ENCODE measurements at regions not wholly inside any gene's neighbourhood (a gene's known extent, or its start where the extent isn't known, plus 50 kb on each side); places are given as distances from the start of the nearest gene placed in this dataset.

GRCh38 chr20:10883166-10883565 lies 209.4 kb upstream of the JAG1 start:
- no peaks in the 10 kb centered on the region for H3K4me1 ChIP-seq (ENCODE audit: control insufficient read depth in 2 of 2, insufficient read depth in 2 of 2, low read length in 2 of 2)
- no peak for DNase-seq (ENCODE audit: low read depth in 6 of 9, low spot score in 9 of 9)
- H3K36me3 ChIP-seq (ENCODE audit: control insufficient read depth in 2 of 2, insufficient read depth in 2 of 2, low read length in 1 of 2), result no peaks in the 10 kb centered on the region
- no peak overlapping the region for H3K4me3 ChIP-seq (ENCODE audit: low read length in 2 of 2)
- H3K27ac ChIP-seq (ENCODE audit: low read depth in 1 of 2, low read length in 1 of 2), result no peak overlapping the region
- H3K9me3 ChIP-seq (ENCODE audit: control insufficient read depth in 2 of 2, insufficient read depth in 1 of 2, low read length in 1 of 2), result no peaks in the 10 kb centered on the region
- WGBS, result 60% methylated on average over 3 of the region's 3 CpGs
- H3K27me3 ChIP-seq (ENCODE audit: control insufficient read depth in 2 of 2, insufficient read depth in 1 of 2, low read length in 1 of 2), result no peaks in the 10 kb centered on the region

DNA sequence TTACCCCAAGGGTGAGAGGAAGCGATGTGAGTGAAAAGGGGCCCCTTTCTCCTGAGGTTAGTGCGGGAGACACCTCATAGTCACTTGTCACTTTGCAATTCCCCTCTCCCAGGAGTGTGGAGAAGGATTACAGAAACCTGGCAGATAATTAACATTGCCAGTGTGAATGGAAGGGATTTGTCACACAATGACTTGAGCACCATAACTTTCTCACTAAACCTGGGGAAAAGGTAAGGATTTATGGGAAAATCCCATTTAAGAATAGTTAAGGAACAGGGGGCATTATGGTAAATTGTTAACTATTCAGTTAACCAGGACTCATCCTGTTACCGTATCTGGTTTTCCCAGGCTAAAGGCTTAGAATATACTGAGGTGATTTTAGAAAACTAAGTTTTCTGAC lies 219.5 kb upstream of the JAG1 start:
- Histone ChIP-seq H3K36me3 (ENCODE audit: control insufficient read depth in 2 of 2, insufficient read depth in 2 of 2, low read length in 1 of 2) (no peaks in the 10 kb centered on the region), H3K27me3 (ENCODE audit: control insufficient read depth in 2 of 2, insufficient read depth in 1 of 2, low read length in 1 of 2) (no peaks in the 10 kb centered on the region), H3K4me1 (ENCODE audit: control insufficient read depth in 2 of 2, insufficient read depth in 2 of 2, low read length in 2 of 2) (no peaks in the 10 kb centered on the region), H3K27ac (ENCODE audit: low read depth in 1 of 2, low read length in 1 of 2) (no peak overlapping the region), H3K4me3 (ENCODE audit: low read length in 2 of 2) (no peak overlapping the region), H3K9me3 (ENCODE audit: control insufficient read depth in 2 of 2, insufficient read depth in 1 of 2, low read length in 1 of 2) (no peaks in the 10 kb centered on the region)
- 92% methylated on average over 3 of the region's 3 CpGs for WGBS
- no peak for DNase-seq (ENCODE audit: low read depth in 6 of 9, low spot score in 9 of 9)

- 91% methylated on average over 1 of the region's 1 CpG for WGBS
- Histone ChIP-seq H3K4me1 (ENCODE audit: control insufficient read depth in 2 of 2, insufficient read depth in 2 of 2, low read length in 2 of 2) (no peaks in the 10 kb centered on the region), H3K27me3 (ENCODE audit: control insufficient read depth in 2 of 2, insufficient read depth in 1 of 2, low read length in 1 of 2) (no peaks in the 10 kb centered on the region), H3K4me3 (ENCODE audit: low read length in 2 of 2) (no peak overlapping the region), H3K27ac (ENCODE audit: low read depth in 1 of 2, low read length in 1 of 2) (no peak overlapping the region), H3K9me3 (ENCODE audit: control insufficient read depth in 2 of 2, insufficient read depth in 1 of 2, low read length in 1 of 2) (no peaks in the 10 kb centered on the region), H3K36me3 (ENCODE audit: control insufficient read depth in 2 of 2, insufficient read depth in 2 of 2, low read length in 1 of 2) (no peaks in the 10 kb centered on the region)
- no peak for DNase-seq (ENCODE audit: low read depth in 6 of 9, low spot score in 9 of 9)
These were observed 223.5 kb upstream of the JAG1 start for GRCh38 chr20:10897336-10897735.

DNA sequence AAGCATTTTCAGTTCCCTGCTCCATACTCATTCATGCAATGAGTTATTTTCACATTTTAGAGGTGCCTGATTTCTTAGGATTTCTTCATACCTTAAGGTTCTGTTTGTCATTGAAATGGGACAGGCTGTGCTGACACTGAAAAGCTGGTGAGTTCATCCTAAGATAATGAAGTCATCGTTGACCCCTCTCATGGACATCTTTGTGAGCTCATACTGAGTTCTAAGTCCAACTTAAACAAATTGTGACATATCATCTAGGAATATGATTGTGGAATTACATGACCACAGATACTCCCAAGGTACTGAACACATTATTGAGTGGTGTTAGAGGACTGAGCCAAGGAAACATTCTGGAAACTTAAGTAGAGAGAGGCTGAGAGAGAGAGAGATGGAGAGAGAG lies 224.8 kb upstream of the JAG1 start:
- DNase-seq (ENCODE audit: low read depth in 6 of 9, low spot score in 9 of 9), result no peak
- Histone ChIP-seq H3K36me3 (ENCODE audit: control insufficient read depth in 2 of 2, insufficient read depth in 2 of 2, low read length in 1 of 2) (no peaks in the 10 kb centered on the region), H3K9me3 (ENCODE audit: control insufficient read depth in 2 of 2, insufficient read depth in 1 of 2, low read length in 1 of 2) (no peaks in the 10 kb centered on the region), H3K27ac (ENCODE audit: low read depth in 1 of 2, low read length in 1 of 2) (no peak overlapping the region), H3K27me3 (ENCODE audit: control insufficient read depth in 2 of 2, insufficient read depth in 1 of 2, low read length in 1 of 2) (no peaks in the 10 kb centered on the region), H3K4me3 (ENCODE audit: low read length in 2 of 2) (no peak overlapping the region), H3K4me1 (ENCODE audit: control insufficient read depth in 2 of 2, insufficient read depth in 2 of 2, low read length in 2 of 2) (no peaks in the 10 kb centered on the region)
- WGBS, result 91% methylated on average over 1 of the region's 1 CpG

DNA sequence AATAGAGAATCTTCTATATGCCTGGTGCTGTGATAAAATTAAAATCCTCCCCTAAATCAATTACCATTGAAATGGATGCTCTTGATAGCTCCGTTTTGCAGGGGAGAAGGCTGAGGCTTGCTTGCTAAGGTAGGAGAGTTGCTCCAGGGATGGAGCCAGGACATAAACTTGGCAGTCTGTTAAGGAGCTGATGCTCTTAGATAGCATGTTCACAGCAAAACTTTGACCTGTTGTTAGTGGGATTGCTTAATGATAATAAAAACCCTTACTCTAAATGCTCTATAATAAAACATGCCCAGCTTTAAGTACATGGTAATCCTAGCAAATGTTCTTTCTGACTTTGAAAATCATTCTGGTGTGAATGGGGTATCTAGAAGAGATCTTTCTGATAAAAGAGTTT lies 228.4 kb upstream of the JAG1 start:
- 88% methylated on average over 1 of the region's 1 CpG for WGBS
- DNase-seq (ENCODE audit: low read depth in 6 of 9, low spot score in 9 of 9), result no peak
- Histone ChIP-seq H3K4me3 (ENCODE audit: low read length in 2 of 2) (no peak overlapping the region), H3K27ac (ENCODE audit: low read depth in 1 of 2, low read length in 1 of 2) (no peak overlapping the region), H3K4me1 (ENCODE audit: control insufficient read depth in 2 of 2, insufficient read depth in 2 of 2, low read length in 2 of 2) (no peaks in the 10 kb centered on the region), H3K27me3 (ENCODE audit: control insufficient read depth in 2 of 2, insufficient read depth in 1 of 2, low read length in 1 of 2) (no peaks in the 10 kb centered on the region), H3K36me3 (ENCODE audit: control insufficient read depth in 2 of 2, insufficient read depth in 2 of 2, low read length in 1 of 2) (no peaks in the 10 kb centered on the region), H3K9me3 (ENCODE audit: control insufficient read depth in 2 of 2, insufficient read depth in 1 of 2, low read length in 1 of 2) (no peaks in the 10 kb centered on the region)

- Histone ChIP-seq H3K4me3 (ENCODE audit: low read length in 2 of 2) (no peak overlapping the region), H3K9me3 (ENCODE audit: control insufficient read depth in 2 of 2, insufficient read depth in 1 of 2, low read length in 1 of 2) (no peaks in the 10 kb centered on the region), H3K4me1 (ENCODE audit: control insufficient read depth in 2 of 2, insufficient read depth in 2 of 2, low read length in 2 of 2) (no peaks in the 10 kb centered on the region), H3K27me3 (ENCODE audit: control insufficient read depth in 2 of 2, insufficient read depth in 1 of 2, low read length in 1 of 2) (no peaks in the 10 kb centered on the region), H3K27ac (ENCODE audit: low read depth in 1 of 2, low read length in 1 of 2) (no peak overlapping the region), H3K36me3 (ENCODE audit: control insufficient read depth in 2 of 2, insufficient read depth in 2 of 2, low read length in 1 of 2) (no peaks in the 10 kb centered on the region)
- WGBS, result 85% methylated on average over 1 of the region's 1 CpG
- DNase-seq (ENCODE audit: low read depth in 6 of 9, low spot score in 9 of 9), result no peak
These were observed 228.9 kb upstream of the JAG1 start for GRCh38 chr20:10902576-10903282.

DNA sequence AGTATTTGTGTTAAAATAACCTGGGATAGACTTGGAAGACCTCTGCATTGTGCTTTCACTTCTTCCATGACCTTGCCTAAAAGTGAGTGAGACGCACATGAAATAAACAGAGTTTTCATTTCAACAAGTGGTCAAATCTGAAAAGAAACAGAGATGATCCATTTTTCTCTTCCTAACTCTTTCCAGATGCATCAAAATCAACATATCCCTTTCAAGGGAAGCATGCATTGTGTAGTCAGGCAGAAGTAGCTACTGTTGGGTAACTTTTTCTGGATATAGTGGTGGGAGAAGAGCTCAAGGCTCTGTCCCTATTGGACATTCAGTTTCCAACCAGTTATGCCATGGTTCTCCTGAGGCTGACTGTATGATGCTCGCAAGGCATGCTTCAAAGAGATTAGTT lies 233.0 kb upstream of the JAG1 start:
- H3K9me3 ChIP-seq (ENCODE audit: control insufficient read depth in 2 of 2, insufficient read depth in 1 of 2, low read length in 1 of 2), result no peaks in the 10 kb centered on the region
- no peaks in the 10 kb centered on the region for H3K4me1 ChIP-seq (ENCODE audit: control insufficient read depth in 2 of 2, insufficient read depth in 2 of 2, low read length in 2 of 2)
- H3K27me3 ChIP-seq (ENCODE audit: control insufficient read depth in 2 of 2, insufficient read depth in 1 of 2, low read length in 1 of 2), result no peaks in the 10 kb centered on the region
- no peak overlapping the region for H3K4me3 ChIP-seq (ENCODE audit: low read length in 2 of 2)
- WGBS, result 92% methylated on average over 2 of the region's 2 CpGs
- no peaks in the 10 kb centered on the region for H3K36me3 ChIP-seq (ENCODE audit: control insufficient read depth in 2 of 2, insufficient read depth in 2 of 2, low read length in 1 of 2)
- no peak for DNase-seq (ENCODE audit: low read depth in 6 of 9, low spot score in 9 of 9)
- H3K27ac ChIP-seq (ENCODE audit: low read depth in 1 of 2, low read length in 1 of 2), result no peak overlapping the region

GRCh38 chr20:10909803-10910202 lies 236.0 kb upstream of the JAG1 start:
- Histone ChIP-seq H3K36me3 (ENCODE audit: control insufficient read depth in 2 of 2, insufficient read depth in 2 of 2, low read length in 1 of 2) (no peaks in the 10 kb centered on the region), H3K4me1 (ENCODE audit: control insufficient read depth in 2 of 2, insufficient read depth in 2 of 2, low read length in 2 of 2) (no peaks in the 10 kb centered on the region), H3K27ac (ENCODE audit: low read depth in 1 of 2, low read length in 1 of 2) (no peak overlapping the region), H3K4me3 (ENCODE audit: low read length in 2 of 2) (no peak overlapping the region), H3K27me3 (ENCODE audit: control insufficient read depth in 2 of 2, insufficient read depth in 1 of 2, low read length in 1 of 2) (no peaks in the 10 kb centered on the region), H3K9me3 (ENCODE audit: control insufficient read depth in 2 of 2, insufficient read depth in 1 of 2, low read length in 1 of 2) (no peaks in the 10 kb centered on the region)
- DNase-seq (ENCODE audit: low read depth in 6 of 9, low spot score in 9 of 9), result no peak

GRCh38 chr20:10910535-10911178 lies 236.9 kb upstream of the JAG1 start:
- no peak overlapping the region for H3K4me3 ChIP-seq (ENCODE audit: low read length in 2 of 2)
- no peak for DNase-seq (ENCODE audit: low read depth in 6 of 9, low spot score in 9 of 9)
- WGBS, result 67% methylated on average over 12 of the region's 12 CpGs
- no peaks in the 10 kb centered on the region for H3K36me3 ChIP-seq (ENCODE audit: control insufficient read depth in 2 of 2, insufficient read depth in 2 of 2, low read length in 1 of 2)
- no peaks in the 10 kb centered on the region for H3K27me3 ChIP-seq (ENCODE audit: control insufficient read depth in 2 of 2, insufficient read depth in 1 of 2, low read length in 1 of 2)
- no peaks in the 10 kb centered on the region for H3K9me3 ChIP-seq (ENCODE audit: control insufficient read depth in 2 of 2, insufficient read depth in 1 of 2, low read length in 1 of 2)
- no peaks in the 10 kb centered on the region for H3K4me1 ChIP-seq (ENCODE audit: control insufficient read depth in 2 of 2, insufficient read depth in 2 of 2, low read length in 2 of 2)
- H3K27ac ChIP-seq (ENCODE audit: low read depth in 1 of 2, low read length in 1 of 2), result no peak overlapping the region
